ENCODE measurements at regions not wholly inside any gene's neighbourhood (a gene's known extent, or its start where the extent isn't known, plus 50 kb on each side); places are given as distances from the start of the nearest gene placed in this dataset.

DNA sequence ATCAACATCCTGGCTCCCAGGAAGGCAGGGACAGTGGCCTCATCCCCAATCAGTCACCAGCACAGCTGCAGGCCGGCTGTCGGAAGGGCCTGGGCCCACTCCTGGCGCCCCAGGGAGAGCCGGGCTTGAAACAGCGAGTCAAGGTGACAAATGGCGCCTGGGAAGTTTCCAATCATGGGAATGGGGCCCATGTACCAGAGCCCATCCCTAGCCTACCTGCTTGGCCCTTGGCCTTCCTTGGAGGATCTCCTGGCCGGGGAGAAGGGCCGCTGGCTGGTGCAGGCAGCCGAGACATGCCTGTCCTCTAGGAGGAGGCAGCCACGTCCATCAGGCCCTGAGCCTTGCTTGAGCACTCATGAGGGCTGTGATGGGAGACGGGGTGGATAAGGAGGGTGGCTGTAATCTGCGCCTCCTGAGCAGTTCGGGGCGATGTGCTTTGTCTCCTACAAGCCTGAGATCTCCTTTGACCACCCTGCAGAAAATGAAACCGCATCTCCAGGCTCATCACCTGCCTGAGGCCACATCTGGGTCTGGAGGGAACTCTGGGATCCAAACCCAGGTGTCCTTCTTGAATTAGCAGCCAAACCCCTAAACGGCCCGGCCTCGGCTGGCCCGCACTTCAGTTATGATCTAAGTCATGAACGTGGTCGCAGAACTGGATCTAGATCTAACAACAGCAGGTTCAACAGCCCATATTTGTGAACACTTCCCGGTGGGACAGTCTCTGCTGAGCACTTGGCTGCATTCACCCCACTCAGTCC lies 862.0 kb downstream of the TBC1D22A start:
- ATAC-seq: no peak
- Histone ChIP-seq H3K27me3 (ENCODE audit: insufficient read depth in 3 of 3, low read length in 2 of 3) (peaks cover 0 to 10% (median 8%) of the 10 kb centered on the region in 3 donors), H3K27ac (no peak overlapping the region), H3K4me3 (no peak overlapping the region), H3K9me3 (no peaks in the 10 kb centered on the region), H3K36me3 (ENCODE audit: insufficient read depth in 1 of 2, low read depth in 1 of 2) (no peaks in the 10 kb centered on the region), H3K4me1 (no peaks in the 10 kb centered on the region)
- TF ChIP-seq, protein P1, sequence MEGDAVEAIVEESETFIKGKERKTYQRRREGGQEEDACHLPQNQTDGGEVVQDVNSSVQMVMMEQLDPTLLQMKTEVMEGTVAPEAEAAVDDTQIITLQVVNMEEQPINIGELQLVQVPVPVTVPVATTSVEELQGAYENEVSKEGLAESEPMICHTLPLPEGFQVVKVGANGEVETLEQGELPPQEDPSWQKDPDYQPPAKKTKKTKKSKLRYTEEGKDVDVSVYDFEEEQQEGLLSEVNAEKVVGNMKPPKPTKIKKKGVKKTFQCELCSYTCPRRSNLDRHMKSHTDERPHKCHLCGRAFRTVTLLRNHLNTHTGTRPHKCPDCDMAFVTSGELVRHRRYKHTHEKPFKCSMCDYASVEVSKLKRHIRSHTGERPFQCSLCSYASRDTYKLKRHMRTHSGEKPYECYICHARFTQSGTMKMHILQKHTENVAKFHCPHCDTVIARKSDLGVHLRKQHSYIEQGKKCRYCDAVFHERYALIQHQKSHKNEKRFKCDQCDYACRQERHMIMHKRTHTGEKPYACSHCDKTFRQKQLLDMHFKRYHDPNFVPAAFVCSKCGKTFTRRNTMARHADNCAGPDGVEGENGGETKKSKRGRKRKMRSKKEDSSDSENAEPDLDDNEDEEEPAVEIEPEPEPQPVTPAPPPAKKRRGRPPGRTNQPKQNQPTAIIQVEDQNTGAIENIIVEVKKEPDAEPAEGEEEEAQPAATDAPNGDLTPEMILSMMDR (IDR thresholded peaks at IDR 0.05): no peak
- 79 to 82% (median 79%) methylated on average over 22 of the region's 22 CpGs for WGBS, 3 donors
- no peak for DNase-seq
- intact Hi-C loops (cut with DNase I): no loop called here

DNA sequence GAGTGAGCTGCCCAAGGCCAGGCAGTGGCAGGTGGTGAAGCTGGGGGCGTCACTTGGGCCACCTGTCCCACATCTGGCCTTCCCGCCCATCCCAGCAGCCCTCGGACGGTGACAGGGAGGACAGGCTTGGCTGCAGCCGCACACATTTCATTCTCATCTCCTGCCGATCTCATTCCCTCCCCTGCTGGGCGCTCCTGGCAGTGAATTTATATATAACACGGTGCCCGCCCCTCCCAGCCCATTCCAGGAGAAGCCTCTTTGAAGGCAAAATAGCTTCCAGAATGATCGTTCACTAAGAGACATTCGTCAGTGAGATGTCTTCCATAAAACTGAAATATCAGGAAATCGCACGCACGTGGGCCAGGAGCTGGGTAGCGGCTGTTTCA lies 861.3 kb downstream of the TBC1D22A start:
- TF ChIP-seq, protein P1 (IDR thresholded peaks at IDR 0.05): no peak
- no peaks in the 10 kb centered on the region for H3K9me3 ChIP-seq
- H3K27me3 ChIP-seq (ENCODE audit: insufficient read depth in 3 of 3, low read length in 2 of 3): peaks cover 0 to 10% (median 8%) of the 10 kb centered on the region in 3 donors
- ATAC-seq (no peak), DNase-seq (no peak)
- H3K36me3 ChIP-seq (ENCODE audit: insufficient read depth in 1 of 2, low read depth in 1 of 2): no peaks in the 10 kb centered on the region
- intact Hi-C loops (cut with DNase I): no loop called here
- H3K27ac ChIP-seq: no peak overlapping the region
- H3K4me1 ChIP-seq: no peaks in the 10 kb centered on the region
- H3K4me3 ChIP-seq: no peak overlapping the region
- WGBS, 3 donors: 47 to 55% (median 52%) methylated on average over 14 to 15 of the region's 15 CpGs

DNA sequence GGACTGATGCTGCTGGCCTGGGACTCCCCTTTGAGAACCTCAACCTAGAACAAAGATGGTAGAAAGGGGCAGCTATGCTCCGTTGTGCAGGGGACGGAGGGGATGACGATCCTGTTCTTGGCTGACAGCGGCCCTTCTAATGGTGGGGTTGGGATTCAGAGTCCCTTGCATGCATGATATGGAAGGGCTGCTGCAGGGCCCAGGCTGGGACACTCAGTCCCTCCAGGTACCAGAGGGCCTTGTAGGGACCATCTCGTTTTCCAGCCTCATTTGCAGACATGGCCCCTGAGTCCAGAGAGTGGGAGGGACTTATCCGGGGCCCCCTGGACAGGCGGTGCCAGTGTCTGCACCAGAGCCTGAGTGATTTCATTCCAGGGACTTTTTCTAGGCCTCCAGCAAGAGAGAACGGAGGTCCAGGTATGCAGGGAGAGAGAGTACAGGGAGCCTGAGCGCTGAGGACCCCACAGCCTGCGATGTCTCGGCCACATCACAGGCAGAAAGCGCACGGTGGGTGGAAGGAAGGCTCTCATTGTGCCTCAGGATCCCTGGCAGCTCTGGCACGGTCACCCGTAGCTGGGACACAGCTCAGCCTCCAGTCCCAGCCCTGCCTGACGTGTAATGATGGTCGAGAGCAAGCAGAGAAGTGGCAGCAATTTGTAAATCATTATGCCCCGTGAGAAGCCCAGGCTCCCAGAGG lies 860.8 kb downstream of the TBC1D22A start:
- peaks cover 0 to 10% (median 8%) of the 10 kb centered on the region in 3 donors for H3K27me3 ChIP-seq (ENCODE audit: insufficient read depth in 3 of 3, low read length in 2 of 3)
- ATAC-seq: no peak

DNA sequence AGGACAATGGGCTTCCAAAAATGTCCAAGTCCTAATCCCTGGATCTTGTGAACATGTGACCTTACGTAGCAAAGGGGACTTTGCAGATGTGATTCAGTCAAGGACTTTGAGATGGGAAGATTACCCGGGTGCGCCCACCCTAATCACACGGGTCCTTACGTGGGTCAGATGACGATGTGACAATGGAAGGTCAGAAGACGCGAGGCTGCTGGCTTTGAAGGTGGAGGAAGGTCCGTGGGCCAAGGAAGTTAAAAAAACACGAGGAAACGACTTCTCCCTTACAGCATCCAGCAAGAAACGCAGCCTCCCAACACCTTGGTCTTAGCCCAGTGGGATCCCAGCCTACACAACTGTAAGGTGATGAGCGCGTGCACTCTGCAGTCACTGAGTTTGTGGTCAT lies 860.1 kb downstream of the TBC1D22A start:
- no peak overlapping the region for H3K4me3 ChIP-seq
- no peaks in the 10 kb centered on the region for H3K4me1 ChIP-seq
- 80 to 83% (median 82%) methylated on average over 14 of the region's 14 CpGs for WGBS, 3 donors
- TF ChIP-seq, protein P1 (IDR thresholded peaks at IDR 0.05): no peak
- H3K9me3 ChIP-seq: no peaks in the 10 kb centered on the region
- H3K27me3 ChIP-seq (ENCODE audit: insufficient read depth in 3 of 3, low read length in 2 of 3): peaks cover 0 to 10% (median 8%) of the 10 kb centered on the region in 3 donors
- intact Hi-C loops (cut with DNase I): no loop called here
- H3K36me3 ChIP-seq (ENCODE audit: insufficient read depth in 1 of 2, low read depth in 1 of 2): no peaks in the 10 kb centered on the region
- no peak for DNase-seq
- no peak for ATAC-seq
- H3K27ac ChIP-seq: no peak overlapping the region

More for the DNA sequence above, 860.8 kb downstream of the TBC1D22A start:
- WGBS, 3 donors: 63 to 73% (median 66%) methylated on average over 18 of the region's 18 CpGs
- intact Hi-C loops (cut with DNase I): no loop called here
- no peaks in the 10 kb centered on the region for H3K9me3 ChIP-seq
- no peak overlapping the region for H3K27ac ChIP-seq
- H3K4me1 ChIP-seq: no peaks in the 10 kb centered on the region
- H3K36me3 ChIP-seq (ENCODE audit: insufficient read depth in 1 of 2, low read depth in 1 of 2): no peaks in the 10 kb centered on the region
- H3K4me3 ChIP-seq: no peak overlapping the region
- TF ChIP-seq, protein P1 (IDR thresholded peaks at IDR 0.05): no peak
- DNase-seq: no peak

Data from psoas muscle (tissue), 7 donors.